ENCODE measurements at regions not wholly inside any gene's neighbourhood (a gene's known extent, or its start where the extent isn't known, plus 50 kb on each side); places are given as distances from the start of the nearest gene placed in this dataset.

DNA sequence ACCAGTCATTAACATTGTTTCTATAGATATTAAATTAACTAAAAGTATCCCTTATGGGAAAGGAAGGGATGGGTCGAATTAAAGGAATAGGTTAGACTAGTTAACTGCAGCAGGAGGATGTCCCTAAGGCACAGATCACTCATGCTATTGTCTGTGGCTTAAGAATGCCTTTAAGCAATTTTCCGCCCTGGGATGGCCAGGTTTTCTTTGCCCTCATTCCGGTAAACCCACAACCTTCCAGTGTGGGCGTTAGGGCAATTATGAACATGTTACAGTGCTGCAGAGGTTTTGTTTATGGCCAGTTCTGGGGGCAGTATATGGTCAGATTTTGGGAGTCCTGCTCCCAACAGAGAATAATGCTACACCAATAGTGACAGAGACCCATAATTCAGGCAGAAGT lies 139.3 kb upstream of the CDK13 start:
- TF ChIP-seq, protein P1, sequence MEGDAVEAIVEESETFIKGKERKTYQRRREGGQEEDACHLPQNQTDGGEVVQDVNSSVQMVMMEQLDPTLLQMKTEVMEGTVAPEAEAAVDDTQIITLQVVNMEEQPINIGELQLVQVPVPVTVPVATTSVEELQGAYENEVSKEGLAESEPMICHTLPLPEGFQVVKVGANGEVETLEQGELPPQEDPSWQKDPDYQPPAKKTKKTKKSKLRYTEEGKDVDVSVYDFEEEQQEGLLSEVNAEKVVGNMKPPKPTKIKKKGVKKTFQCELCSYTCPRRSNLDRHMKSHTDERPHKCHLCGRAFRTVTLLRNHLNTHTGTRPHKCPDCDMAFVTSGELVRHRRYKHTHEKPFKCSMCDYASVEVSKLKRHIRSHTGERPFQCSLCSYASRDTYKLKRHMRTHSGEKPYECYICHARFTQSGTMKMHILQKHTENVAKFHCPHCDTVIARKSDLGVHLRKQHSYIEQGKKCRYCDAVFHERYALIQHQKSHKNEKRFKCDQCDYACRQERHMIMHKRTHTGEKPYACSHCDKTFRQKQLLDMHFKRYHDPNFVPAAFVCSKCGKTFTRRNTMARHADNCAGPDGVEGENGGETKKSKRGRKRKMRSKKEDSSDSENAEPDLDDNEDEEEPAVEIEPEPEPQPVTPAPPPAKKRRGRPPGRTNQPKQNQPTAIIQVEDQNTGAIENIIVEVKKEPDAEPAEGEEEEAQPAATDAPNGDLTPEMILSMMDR (IDR thresholded peaks at IDR 0.05) = no peak
- TF ChIP-seq POLR2A (IDR thresholded peaks at IDR 0.05) (no peak), EP300 (IDR thresholded peaks at IDR 0.05) (no peak)

Data from ovary (tissue), 3 donors.